Lung (tissue), 11 donors: ENCODE measurements at regions not wholly inside any gene's neighbourhood (a gene's known extent, or its start where the extent isn't known, plus 50 kb on each side); places are given as distances from the start of the nearest gene placed in this dataset.

Source experiments
- ATAC-seq: fragments of 200-7000 bp; cut with Tn5 transposase; one replicate; pipeline ENCODE4 v1.9.1; 2020; ENCODE audit warnings: moderate number of reproducible peaks; ENCODE audit not compliant: insufficient read depth, low FRiP score
- DNase-seq, 3 donors: peaks; one replicate each; pipeline ENCODE4 v3.0.0-alpha.2; 2013 to 2017
- H3K27ac ChIP-seq, 2 donors: one replicate each; pipeline ENCODE4 v1.5.1; 2013; ENCODE audit warnings: mild to moderate bottlenecking in 2 of 2, moderate library complexity in 2 of 2, control low read depth in 1 of 2, inconsistent platforms in 1 of 2, low read depth in 1 of 2, low read length in 1 of 2
- H3K27me3 ChIP-seq, 3 donors: one replicate each; pipeline ENCODE4 v1.5.1; 2013; ENCODE audit warnings: low read length in 2 of 3; ENCODE audit not compliant: control insufficient read depth in 3 of 3, insufficient read depth in 3 of 3
- H3K36me3 ChIP-seq, 4 donors: one replicate each; pipeline ENCODE4 v1.5.1; 2013; ENCODE audit warnings: low read length in 4 of 4, mild to moderate bottlenecking in 1 of 4, moderate library complexity in 1 of 4; ENCODE audit not compliant: control insufficient read depth in 4 of 4, insufficient read depth in 4 of 4
- H3K4me1 ChIP-seq, 5 donors: one replicate each; pipeline ENCODE4 v1.5.1; 2013; ENCODE audit warnings: low read length in 5 of 5, mild to moderate bottlenecking in 2 of 5, moderate library complexity in 1 of 5; ENCODE audit not compliant: control insufficient read depth in 5 of 5, insufficient read depth in 5 of 5
- H3K4me3 ChIP-seq: one replicate; pipeline ENCODE4 v1.5.1; 2013; ENCODE audit warnings: mild to moderate bottlenecking, control low read depth, moderate library complexity
- H3K9ac ChIP-seq, 2 donors: one replicate each; pipeline ENCODE4 v1.5.1; 2013; ENCODE audit warnings: low read length in 2 of 2, control low read depth in 1 of 2; ENCODE audit not compliant: insufficient read depth in 1 of 2
- H3K9me3 ChIP-seq, 4 donors: one replicate each; pipeline ENCODE4 v1.5.1; 2013; ENCODE audit warnings: low read length in 3 of 4, mild to moderate bottlenecking in 1 of 4, moderate library complexity in 1 of 4; ENCODE audit not compliant: control insufficient read depth in 4 of 4, insufficient read depth in 3 of 4
- WGBS, 2 donors: extraction: QIAGEN DNeasy Blood & Tissue Kit; methylation state at CpG; one replicate each; pipeline ENCODE4 v1.1.7; 2013; 5-methylcytosine and 5-hydroxymethylcytosine counted together
- TF ChIP-seq, protein P1 (sequence below): IDR thresholded peaks from 2 replicates; pipeline ENCODE4 v1.5.1; 2012; ENCODE audit warnings: mild to moderate bottlenecking; ENCODE audit errors: control extremely low read depth, extremely low read depth
- donor health status: control.
- donor health status: control.
- donor health status: Bipolar disorder and iron deficiency.
- donor health status: healthy.
- donor health status: DM: yes; HTN: yes; CAD: no.

DNA sequence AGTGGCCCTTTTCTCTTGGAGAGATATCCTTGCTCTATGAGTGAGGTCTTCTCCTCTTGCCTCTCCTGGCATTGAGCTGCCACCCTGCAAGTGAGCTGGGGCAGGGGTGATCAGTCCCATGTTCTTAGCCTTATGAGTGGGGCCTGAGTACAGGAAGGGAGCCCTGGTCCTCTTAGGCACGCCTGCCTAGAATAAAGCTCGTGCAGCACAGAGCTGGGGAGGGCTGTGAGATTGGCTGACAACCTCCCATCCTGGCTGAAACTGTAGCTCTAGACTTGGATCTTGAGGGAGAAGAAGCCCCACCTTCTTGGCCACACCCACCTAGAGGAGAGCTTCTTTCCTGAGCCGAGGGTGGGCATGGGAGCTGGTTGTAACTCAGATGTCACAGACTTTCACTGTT is 305.0 kb upstream of the ZNF32 start:
- no peaks in the 10 kb centered on the region for H3K4me1 ChIP-seq
- H3K36me3 ChIP-seq: no peaks in the 10 kb centered on the region
- H3K27me3 ChIP-seq: no peaks in the 10 kb centered on the region
- ATAC-seq: no peak
- no peak overlapping the region for H3K4me3 ChIP-seq
- H3K27ac ChIP-seq: no peak overlapping the region
- TF ChIP-seq, protein P1, sequence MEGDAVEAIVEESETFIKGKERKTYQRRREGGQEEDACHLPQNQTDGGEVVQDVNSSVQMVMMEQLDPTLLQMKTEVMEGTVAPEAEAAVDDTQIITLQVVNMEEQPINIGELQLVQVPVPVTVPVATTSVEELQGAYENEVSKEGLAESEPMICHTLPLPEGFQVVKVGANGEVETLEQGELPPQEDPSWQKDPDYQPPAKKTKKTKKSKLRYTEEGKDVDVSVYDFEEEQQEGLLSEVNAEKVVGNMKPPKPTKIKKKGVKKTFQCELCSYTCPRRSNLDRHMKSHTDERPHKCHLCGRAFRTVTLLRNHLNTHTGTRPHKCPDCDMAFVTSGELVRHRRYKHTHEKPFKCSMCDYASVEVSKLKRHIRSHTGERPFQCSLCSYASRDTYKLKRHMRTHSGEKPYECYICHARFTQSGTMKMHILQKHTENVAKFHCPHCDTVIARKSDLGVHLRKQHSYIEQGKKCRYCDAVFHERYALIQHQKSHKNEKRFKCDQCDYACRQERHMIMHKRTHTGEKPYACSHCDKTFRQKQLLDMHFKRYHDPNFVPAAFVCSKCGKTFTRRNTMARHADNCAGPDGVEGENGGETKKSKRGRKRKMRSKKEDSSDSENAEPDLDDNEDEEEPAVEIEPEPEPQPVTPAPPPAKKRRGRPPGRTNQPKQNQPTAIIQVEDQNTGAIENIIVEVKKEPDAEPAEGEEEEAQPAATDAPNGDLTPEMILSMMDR: no peak
- peaks cover 0 to 5% (median under 1%) of the 10 kb centered on the region in 4 donors for H3K9me3 ChIP-seq
- no peak for DNase-seq
- H3K9ac ChIP-seq: no peak overlapping the region
- WGBS, 2 donors: 82% methylated on average over 3 of the region's 3 CpGs

DNA sequence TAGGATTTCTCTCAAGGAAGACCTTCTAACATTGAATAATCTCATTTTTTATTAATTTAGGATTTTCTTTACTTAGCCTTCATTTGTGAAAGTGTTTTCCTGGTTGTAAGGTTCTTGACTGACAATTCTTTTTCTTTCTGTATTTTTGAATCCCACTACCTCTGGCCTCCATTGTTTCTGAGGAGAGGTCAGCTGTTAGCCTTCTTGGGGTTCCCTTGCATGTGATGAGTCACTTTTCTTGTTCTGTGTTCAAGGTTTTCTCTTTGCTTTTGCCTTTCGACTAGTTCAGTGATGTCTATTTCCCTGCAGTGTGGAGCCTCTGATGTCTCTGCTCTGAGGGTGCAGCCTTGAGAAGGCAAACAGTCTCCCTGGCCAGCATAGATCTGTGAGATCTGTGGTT is 304.1 kb upstream of the ZNF32 start:
- Histone ChIP-seq H3K4me1 (no peaks in the 10 kb centered on the region), H3K27ac (no peak overlapping the region), H3K4me3 (no peak overlapping the region), H3K36me3 (no peaks in the 10 kb centered on the region), H3K9ac (no peak overlapping the region), H3K27me3 (no peaks in the 10 kb centered on the region), H3K9me3 (peaks cover 0 to 5% (median under 1%) of the 10 kb centered on the region in 4 donors)
- DNase-seq (no peak), ATAC-seq (no peak)
- TF ChIP-seq, protein P1: no peak
- 94% methylated on average over 1 of the region's 1 CpG for WGBS, 2 donors

DNA sequence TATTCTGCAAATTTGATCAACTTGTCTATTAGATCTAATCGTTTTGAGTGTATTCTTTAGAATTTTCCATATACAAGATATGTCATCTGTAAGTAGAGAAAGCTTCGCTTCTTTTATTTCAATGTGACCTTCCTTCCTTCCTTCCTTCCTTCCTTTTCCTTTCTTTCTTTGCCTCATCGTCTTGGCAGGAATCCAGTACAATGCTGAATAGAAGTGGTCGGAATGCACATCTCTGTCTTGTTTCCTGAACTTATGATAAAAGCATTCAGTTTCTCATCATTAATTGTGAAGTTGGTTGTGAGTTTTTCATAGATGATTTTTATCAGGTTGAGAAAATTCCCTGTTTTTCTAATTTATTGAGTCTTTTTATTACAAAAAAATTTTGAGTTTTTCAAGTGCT is 300.7 kb upstream of the ZNF32 start:
- ATAC-seq (no peak), DNase-seq (no peak)
- Histone ChIP-seq H3K4me1 (peaks cover 0 to 6% (median 0%) of the 10 kb centered on the region in 5 donors), H3K36me3 (no peaks in the 10 kb centered on the region), H3K9ac (no peak overlapping the region), H3K27me3 (no peaks in the 10 kb centered on the region), H3K4me3 (no peak overlapping the region), H3K27ac (no peak overlapping the region), H3K9me3 (peaks cover 0 to 3% (median under 1%) of the 10 kb centered on the region in 4 donors)
- 56 to 78% methylated on average over 4 of the region's 4 CpGs for WGBS, 2 donors
- TF ChIP-seq, protein P1: no peak

DNA sequence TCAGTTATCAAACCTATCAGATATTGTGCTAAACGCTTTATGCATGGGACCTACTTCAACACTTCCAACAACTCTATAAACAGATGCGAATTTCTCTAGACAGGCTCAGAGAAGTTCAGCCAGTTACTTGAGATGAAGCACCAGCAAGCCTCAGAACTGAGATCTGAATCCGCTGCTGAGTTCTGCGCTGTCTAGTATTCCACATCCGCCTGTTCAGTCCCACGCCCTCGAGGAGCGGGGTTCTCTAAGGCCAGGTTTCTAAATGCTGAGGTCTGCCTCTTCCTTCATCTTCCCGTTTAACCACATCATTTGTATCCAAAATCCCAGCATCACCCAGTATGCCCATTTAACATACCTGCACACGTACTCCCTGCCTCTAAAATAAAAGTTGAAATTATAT is 297.8 kb upstream of the ZNF32 start:
- H3K27me3 ChIP-seq: no peaks in the 10 kb centered on the region
- 96% methylated on average over 10 of the region's 10 CpGs for WGBS, 2 donors
- TF ChIP-seq, protein P1: no peak
- no peak for DNase-seq
- no peak for ATAC-seq
- no peaks in the 10 kb centered on the region for H3K9me3 ChIP-seq
- peaks cover 0 to 24% (median 4%) of the 10 kb centered on the region in 5 donors for H3K4me1 ChIP-seq
- H3K9ac ChIP-seq: no peak overlapping the region
- no peak overlapping the region for H3K27ac ChIP-seq
- no peaks in the 10 kb centered on the region for H3K36me3 ChIP-seq
- H3K4me3 ChIP-seq: no peak overlapping the region
